ENCODE measurements at regions not wholly inside any gene's neighbourhood (a gene's known extent, or its start where the extent isn't known, plus 50 kb on each side); places are given as distances from the start of the nearest gene placed in this dataset.

DNA sequence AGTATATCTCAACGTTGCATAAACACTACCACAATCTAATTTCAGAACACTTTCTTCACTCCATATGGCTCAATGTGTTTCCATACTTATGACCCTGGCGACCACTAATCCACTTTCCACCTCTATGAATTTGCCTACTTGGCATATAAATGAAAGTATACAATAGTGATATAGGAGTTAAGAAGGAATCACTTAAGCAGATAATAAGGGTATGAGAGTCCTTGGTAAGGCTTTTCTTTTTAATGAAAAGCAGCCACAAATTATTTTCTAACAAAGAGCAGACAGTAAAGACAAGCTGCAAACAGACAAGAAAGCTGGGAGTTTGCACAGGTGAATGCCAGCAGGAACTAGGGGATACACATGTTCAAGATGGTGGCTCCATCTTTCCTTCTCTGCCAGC, 615.1 kb upstream of the NUDT12 start:
- no peaks in the 10 kb centered on the region for H3K36me3 Mint-ChIP-seq (ENCODE audit: insufficient read depth, unreplicated experiment)
- H3K4me3 Mint-ChIP-seq (ENCODE audit: low read depth, unreplicated experiment): no peak overlapping the region
- peaks cover 10% of the 10 kb centered on the region for H3K9me3 Mint-ChIP-seq (ENCODE audit: low read depth, unreplicated experiment)
- no peaks in the 10 kb centered on the region for H3K4me1 Mint-ChIP-seq (ENCODE audit: low read depth, unreplicated experiment)
- intact Hi-C loops (cut with micrococcal nuclease; ENCODE audit: unreplicated experiment): loop anchor here (2.0 to 10.0 kb wide), 3 partner anchors 235 to 943 kb away; no protein-coding TSS in a partner anchor
- CTCF ChIA-PET: interaction anchor here (2.6 kb wide), 1 partner anchor 369 kb away, joined by 32 read pairs; no protein-coding TSS in a partner anchor
- TF ChIP-seq, protein P1, sequence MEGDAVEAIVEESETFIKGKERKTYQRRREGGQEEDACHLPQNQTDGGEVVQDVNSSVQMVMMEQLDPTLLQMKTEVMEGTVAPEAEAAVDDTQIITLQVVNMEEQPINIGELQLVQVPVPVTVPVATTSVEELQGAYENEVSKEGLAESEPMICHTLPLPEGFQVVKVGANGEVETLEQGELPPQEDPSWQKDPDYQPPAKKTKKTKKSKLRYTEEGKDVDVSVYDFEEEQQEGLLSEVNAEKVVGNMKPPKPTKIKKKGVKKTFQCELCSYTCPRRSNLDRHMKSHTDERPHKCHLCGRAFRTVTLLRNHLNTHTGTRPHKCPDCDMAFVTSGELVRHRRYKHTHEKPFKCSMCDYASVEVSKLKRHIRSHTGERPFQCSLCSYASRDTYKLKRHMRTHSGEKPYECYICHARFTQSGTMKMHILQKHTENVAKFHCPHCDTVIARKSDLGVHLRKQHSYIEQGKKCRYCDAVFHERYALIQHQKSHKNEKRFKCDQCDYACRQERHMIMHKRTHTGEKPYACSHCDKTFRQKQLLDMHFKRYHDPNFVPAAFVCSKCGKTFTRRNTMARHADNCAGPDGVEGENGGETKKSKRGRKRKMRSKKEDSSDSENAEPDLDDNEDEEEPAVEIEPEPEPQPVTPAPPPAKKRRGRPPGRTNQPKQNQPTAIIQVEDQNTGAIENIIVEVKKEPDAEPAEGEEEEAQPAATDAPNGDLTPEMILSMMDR (IDR thresholded peaks at IDR 0.05; ENCODE audit: unreplicated experiment): no peak
- H3K27ac Mint-ChIP-seq (ENCODE audit: unreplicated experiment): no peak overlapping the region
- no TSS peak for BruUV-seq (replicated peaks)
- no peak for DNase-seq
- H3K27me3 Mint-ChIP-seq (ENCODE audit: unreplicated experiment): no peaks in the 10 kb centered on the region

DNA sequence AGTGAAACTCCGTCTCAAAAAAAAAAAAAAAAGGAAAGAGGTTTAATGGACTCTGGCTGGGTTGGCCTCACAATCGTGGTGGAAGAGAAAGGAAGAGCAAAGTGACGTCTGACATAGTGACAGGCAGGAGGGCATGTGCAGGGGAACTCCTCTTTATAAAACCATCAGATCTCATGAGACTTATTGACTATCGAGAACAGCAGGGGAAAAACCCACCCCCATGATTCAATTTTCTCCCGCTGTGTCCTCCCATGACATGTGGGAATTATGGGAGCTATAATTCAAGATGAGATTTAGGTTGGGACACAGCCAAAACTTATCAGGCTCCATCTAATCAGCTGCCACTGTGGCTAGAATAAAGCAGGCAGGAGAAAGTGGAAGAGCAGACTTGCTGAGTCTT, 610.4 kb upstream of the NUDT12 start:
- no peak overlapping the region for H3K4me3 Mint-ChIP-seq (ENCODE audit: low read depth, unreplicated experiment)
- BruUV-seq (replicated peaks): no TSS peak
- no peaks in the 10 kb centered on the region for H3K9me3 Mint-ChIP-seq (ENCODE audit: low read depth, unreplicated experiment)
- H3K27ac Mint-ChIP-seq (ENCODE audit: unreplicated experiment): no peak overlapping the region
- CTCF ChIA-PET: no interaction called here
- no peak for DNase-seq
- intact Hi-C loops (cut with micrococcal nuclease; ENCODE audit: unreplicated experiment): loop anchor here (10.0 kb wide), 1 partner anchor 938 kb away; no protein-coding TSS in a partner anchor
- no peaks in the 10 kb centered on the region for H3K27me3 Mint-ChIP-seq (ENCODE audit: unreplicated experiment)
- TF ChIP-seq, protein P1 (IDR thresholded peaks at IDR 0.05; ENCODE audit: unreplicated experiment): no peak
- no peaks in the 10 kb centered on the region for H3K36me3 Mint-ChIP-seq (ENCODE audit: insufficient read depth, unreplicated experiment)
- H3K4me1 Mint-ChIP-seq (ENCODE audit: low read depth, unreplicated experiment): no peaks in the 10 kb centered on the region

- no peaks in the 10 kb centered on the region for H3K27me3 Mint-ChIP-seq (ENCODE audit: unreplicated experiment)
- H3K27ac Mint-ChIP-seq (ENCODE audit: unreplicated experiment): no peak overlapping the region
- no peak for DNase-seq
- peaks cover 2% of the 10 kb centered on the region for H3K9me3 Mint-ChIP-seq (ENCODE audit: low read depth, unreplicated experiment)
- intact Hi-C loops (cut with micrococcal nuclease; ENCODE audit: unreplicated experiment): loop anchor here (10.0 kb wide), 1 partner anchor 937 kb away; no protein-coding TSS in a partner anchor
- no peaks in the 10 kb centered on the region for H3K4me1 Mint-ChIP-seq (ENCODE audit: low read depth, unreplicated experiment)
- TF ChIP-seq, protein P1 (IDR thresholded peaks at IDR 0.05; ENCODE audit: unreplicated experiment): no peak
- no peak overlapping the region for H3K4me3 Mint-ChIP-seq (ENCODE audit: low read depth, unreplicated experiment)
- no TSS peak for BruUV-seq (replicated peaks)
- CTCF ChIA-PET: no interaction called here
- no peaks in the 10 kb centered on the region for H3K36me3 Mint-ChIP-seq (ENCODE audit: insufficient read depth, unreplicated experiment)
Measured at GRCh38 chr5:104171958-104172690, 609.5 kb upstream of the NUDT12 start.

- DNase-seq: no peak
- H3K4me1 Mint-ChIP-seq (ENCODE audit: low read depth, unreplicated experiment): no peaks in the 10 kb centered on the region
Measured at GRCh38 chr5:104170926-104171325, 608.3 kb upstream of the NUDT12 start.

More at GRCh38 chr5:104170926-104171325, 608.3 kb upstream of the NUDT12 start:
- Mint-ChIP-seq H3K9me3 (ENCODE audit: low read depth, unreplicated experiment) (peaks cover 2% of the 10 kb centered on the region), H3K36me3 (ENCODE audit: insufficient read depth, unreplicated experiment) (no peaks in the 10 kb centered on the region), H3K4me3 (ENCODE audit: low read depth, unreplicated experiment) (no peak overlapping the region), H3K27ac (ENCODE audit: unreplicated experiment) (no peak overlapping the region), H3K27me3 (ENCODE audit: unreplicated experiment) (no peaks in the 10 kb centered on the region)
- BruUV-seq (replicated peaks): no TSS peak
- CTCF ChIA-PET: no interaction called here
- TF ChIP-seq, protein P1 (IDR thresholded peaks at IDR 0.05; ENCODE audit: unreplicated experiment): no peak
- intact Hi-C loops (cut with micrococcal nuclease; ENCODE audit: unreplicated experiment): loop anchor here (10.0 kb wide), 1 partner anchor 936 kb away; no protein-coding TSS in a partner anchor

Data from Calu3 (cell line).